GM18520 (cell line): ENCODE measurements at regions not wholly inside any gene's neighbourhood (a gene's known extent, or its start where the extent isn't known, plus 50 kb on each side); places are given as distances from the start of the nearest gene placed in this dataset.
A peak's percentile ranks its signal among the peaks of the same experiment; 100 is the strongest.
"Not testable (repeated sequence)": the region's sequence is repeated elsewhere in the genome, so short reads cannot be mapped to it uniquely, and the experiment has no call there.

Experiments
- ATAC-seq: cut with Tn5 transposase; IDR thresholded peaks from one replicate; pipeline ENCODE4 v1.9.1; 2021; ENCODE audit not compliant: unreplicated experiment

DNA sequence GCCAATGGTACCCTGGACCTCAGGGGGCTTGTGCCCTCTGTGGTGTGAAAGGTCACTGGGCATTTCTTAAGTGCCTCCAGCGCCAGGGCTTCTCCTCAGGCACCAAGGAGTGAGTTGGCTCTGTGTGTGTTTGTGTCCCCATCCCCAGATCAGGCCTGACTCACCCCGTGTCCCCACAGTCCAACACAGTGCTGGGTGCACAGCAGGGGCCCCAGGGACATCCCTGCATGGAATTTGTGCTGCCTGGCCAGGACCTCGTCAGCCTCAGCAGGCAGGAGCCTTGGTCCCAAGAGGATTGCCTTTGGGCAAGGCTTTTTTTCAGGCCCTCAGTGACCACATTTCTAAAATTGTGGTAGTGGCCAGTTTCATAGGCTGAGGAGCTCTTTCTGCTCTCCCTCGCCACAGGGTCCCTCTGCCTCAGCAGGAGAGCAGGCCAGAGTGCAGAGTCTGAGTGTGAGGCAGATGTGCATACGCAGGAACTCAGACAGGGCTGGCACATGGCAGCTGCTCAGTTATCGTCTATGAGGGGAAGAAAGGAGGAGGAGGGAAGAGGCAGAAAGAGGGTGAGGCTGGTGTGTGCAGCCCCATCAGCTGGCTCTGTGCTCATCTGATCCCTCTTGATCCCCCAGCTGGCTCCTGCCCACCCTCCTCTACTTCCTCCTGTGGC is 215.6 kb downstream of the RPLP1 start:
- ATAC-seq, result no peak

DNA sequence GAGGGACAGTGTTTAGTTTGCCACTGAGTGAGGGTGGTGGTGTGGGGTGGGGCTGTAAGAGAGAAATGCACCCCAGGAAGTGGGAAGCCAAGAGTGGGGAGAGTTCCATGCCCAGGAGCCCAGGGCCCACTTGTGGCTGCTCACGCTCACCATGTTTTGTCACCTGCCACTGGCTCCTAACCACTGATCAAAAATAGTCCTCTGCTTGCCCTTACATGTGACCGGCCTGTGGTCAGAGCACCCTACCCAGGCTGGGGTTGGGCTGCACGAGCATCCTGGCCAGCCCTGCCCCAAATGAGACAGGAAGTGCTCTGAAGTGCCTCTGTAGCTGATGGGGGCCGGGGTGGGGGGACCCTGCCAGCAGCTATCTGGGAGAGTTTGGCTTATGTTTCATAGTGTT is 216.3 kb downstream of the RPLP1 start:
- peak; percentile 69 for ATAC-seq

DNA sequence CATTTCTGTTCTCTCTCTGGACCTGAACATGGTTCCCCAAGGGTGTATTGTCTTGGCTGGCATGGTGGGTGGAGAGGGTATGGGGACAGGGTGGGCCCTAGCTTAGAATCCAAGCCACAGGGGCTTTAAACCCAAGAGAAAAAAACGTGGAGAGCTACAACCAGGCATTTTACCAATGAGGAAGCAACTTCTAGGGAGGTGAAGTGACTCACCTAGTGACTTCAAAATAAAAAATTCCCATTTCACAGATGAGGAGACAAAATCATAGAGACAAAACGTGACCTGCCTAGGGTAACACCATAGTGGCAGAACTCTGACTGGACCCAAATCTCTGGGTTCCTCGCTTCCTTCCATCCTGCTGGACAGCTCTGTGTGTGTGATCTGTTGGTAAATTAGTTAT is 216.8 kb downstream of the RPLP1 start:
- no peak for ATAC-seq

DNA sequence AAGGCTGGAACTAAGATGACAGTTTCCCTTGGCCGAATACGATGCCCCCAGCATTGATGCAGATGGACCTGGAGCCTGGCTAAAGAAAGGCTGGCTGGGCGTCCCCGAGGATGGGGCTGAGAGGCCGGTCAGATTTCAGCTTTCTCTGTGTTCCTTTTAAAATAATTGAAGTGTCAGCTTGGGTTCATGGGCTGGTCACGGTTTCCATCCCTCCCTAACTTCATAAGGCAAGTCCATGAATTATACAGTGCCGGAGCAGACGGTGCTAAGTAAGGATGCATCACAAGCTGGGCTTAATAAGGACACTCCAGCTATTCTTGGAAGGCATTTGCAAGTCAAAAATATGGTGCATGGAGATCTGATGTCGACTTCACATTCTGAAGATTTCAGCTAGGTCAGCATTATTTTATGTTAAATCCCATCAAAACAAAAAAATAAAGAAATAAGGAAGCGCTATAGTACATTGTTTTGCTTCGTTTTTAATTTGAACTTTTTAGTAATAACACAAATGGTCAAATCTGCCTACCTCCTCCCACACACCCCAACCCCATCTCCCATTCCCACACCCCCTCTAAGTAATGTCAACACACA is 220.8 kb downstream of the RPLP1 start:
- ATAC-seq, result no peak

DNA sequence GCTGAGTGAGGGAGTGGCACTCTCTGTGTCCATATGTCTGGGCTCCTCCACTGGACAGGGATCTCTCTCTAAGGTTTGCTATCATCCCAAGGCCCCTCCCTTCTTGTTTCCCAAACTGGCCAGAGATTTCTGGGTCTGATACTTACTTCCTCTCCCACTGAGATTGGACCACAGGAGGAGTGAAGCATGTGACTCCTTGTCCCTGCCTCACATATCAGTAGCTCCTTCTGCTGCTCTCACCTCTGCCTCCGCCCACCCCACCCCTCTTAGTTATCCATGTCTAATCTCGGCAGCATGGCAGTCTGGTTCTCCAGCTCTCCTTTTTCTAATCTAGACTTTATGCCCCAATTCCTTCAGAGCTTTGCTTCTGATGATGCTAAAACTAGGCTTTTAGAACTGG is 223.1 kb downstream of the RPLP1 start:
- no peak for ATAC-seq

DNA sequence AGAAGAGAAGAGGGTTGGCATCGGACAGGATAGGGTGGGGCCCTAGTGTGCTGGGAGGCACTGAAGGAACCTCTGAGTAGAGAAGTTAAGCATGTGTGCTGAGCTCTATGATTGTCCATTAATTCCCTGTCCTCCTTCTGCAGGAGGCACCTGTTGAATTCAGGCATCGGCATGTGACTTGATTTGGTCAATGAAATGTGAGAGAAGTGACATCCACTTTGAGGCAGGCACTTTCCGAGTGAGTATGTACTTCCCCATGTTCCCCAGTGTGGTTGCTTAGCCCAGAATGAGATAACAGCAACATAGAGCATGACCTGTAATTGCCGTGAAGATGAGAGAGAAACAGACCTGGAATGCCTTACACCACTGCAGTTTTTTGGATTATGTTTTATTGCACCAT is 224.8 kb downstream of the RPLP1 start:
- ATAC-seq, result no peak

DNA sequence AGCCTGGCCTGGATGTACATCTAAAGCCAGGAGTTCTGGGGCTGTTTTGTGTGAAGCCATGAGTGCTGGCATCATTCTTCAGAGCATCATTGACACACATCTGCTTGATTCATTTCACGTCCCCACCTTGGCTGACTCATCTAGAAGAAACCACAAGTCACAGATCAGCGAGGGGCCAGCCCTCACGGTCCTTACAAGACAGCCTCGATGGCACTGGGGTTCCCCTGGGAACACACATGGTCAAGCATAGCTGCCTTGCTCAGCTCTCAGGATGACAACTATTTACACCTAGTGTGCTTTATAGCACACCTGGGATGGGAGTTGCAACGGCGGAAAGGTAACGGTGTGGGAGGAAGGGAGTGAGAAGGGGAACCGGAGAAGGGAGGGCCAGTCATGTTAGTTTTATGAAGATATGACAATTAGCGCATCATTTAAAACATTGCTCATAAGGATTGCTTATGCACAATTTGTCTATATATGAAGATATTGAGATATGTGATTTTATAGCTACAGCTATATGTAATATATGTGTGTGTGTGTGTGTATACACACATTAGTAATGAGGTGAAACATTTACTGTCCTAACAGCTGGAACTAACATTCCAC is 227.1 kb downstream of the RPLP1 start:
- peak; percentile 88 for ATAC-seq

DNA sequence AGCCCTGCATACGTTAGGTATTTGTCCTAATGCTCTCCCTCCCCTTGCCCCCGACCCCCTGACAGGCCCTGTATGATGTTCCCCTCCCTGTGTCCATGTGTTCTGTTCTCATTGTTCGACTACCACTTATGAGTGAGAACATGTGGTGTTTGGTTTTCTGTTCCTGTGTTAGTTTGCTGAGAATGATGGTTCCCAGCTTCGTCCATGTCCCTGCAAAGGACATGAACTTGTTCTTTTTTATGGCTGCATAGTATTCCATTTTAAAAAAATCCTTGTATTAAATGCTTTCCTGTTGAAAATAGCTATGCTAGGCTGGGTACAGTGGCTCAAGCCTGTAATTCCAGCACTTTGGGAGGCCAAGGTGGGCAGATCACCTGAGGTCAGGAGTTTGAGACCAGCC is 232.2 kb downstream of the RPLP1 start:
- ATAC-seq, result not testable (repeated sequence)

DNA sequence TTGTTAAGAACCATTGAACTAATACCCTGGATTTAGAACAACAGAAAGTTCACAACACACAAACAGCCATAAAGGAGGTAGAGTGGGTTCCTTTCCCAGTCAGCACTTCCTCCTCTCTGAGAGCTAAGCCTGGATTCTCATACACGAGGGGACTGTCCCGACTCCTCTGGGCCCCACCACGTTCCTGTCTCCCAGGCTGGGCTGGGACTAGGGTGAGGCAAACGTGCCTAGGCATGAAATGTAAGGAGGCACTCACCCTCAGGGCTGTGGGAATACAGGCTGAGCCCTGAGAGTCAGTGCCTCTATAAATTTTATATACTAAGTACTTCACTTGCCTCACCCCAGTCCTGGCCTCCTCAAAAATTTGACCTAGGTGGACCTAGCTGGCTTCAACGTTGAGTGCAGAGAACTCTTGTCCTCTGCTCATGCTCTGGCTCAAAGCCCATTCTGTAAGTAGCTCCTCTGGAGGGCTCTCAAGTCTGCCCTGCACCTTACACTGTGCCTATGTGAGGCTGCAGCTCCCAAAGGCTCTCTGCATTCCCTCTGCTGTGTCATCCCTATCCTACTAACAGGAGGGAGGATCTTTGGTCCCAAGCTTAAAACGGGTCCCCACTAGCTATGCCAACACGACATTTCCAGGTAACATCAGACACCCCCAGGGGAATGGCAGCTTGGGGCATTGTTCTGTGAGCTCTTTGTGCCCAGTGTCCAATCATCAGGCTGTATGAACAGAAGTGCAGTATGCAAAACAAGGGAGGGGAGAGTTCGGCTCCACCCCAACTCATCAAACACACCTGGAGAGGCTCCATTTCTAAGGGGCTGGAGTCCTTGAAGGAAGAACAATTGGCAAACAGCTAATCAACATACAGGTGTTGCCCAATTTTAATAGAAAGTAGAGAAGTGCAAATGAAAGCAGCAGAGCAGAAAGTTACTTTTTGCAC is 233.2 kb downstream of the RPLP1 start:
- no peak for ATAC-seq

DNA sequence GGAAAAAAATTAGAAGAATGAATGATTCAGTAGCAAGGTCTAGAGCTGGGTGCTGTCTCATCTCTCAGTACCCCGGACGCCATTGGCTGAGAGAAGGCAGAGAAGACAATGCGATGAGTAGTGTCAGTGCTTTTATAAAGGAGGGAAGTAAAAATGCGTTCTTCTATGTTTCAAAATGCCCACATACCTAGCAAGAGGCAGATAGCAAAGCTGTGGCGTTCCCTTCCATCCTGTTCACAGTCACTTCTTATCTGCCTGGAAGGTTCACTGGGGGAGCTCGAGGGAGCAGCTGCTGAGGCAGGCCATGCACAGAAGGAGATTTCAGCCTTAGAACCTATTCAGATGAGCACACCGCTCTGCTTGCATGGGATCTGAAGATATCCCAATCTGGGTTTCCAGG is 234.0 kb downstream of the RPLP1 start:
- no peak for ATAC-seq

DNA sequence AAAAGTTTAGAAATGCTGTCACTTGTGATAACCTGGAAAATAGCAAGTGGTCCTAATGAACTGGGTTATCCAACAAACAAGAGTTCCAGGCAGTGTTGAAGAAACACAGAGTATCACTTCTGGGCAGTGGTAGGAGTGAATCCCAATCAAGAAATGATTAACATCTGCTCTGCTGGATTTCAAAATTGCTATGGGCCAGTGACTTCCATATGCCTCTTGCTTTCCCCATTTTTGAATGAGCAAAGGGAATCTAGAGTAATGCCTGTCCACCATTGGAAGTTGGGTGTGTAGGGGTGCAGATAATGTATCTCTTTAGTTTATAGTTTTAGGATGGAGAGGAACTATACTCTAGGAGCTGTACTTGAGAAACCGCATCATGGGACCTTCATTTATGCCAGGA is 236.5 kb downstream of the RPLP1 start:
- ATAC-seq, result no peak

DNA sequence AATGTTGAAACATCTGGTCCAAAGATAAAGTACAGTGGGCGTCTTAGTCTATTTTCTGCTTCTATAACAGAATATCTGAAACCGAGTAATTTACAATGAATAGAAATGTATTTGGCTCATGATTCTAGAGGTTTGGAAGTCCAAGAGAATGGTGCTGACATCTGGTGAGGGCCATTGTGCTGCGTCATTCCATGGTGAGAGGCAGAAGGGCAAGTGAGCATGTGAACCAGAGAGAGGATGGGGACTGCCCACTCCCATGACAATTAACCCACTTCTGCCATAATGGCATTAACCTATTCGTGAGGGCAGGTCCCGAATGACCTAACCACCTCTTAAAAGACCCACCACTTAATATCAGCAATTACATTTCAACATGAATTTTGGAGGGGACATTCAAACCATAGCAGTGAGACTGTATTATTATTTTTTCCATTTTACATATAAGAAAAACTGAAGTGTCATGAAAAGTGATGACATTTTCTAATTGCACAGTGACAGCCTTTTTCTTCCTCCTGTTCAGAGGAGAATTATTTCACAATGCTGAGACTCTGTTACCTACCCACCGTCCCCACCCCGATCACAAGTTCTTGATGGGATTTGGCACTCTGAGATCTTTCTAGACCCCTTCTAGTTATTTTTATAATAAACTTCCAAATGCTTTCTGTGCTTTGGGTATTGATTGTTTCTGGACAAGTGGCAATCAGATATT is 238.8 kb downstream of the RPLP1 start:
- no peak for ATAC-seq

DNA sequence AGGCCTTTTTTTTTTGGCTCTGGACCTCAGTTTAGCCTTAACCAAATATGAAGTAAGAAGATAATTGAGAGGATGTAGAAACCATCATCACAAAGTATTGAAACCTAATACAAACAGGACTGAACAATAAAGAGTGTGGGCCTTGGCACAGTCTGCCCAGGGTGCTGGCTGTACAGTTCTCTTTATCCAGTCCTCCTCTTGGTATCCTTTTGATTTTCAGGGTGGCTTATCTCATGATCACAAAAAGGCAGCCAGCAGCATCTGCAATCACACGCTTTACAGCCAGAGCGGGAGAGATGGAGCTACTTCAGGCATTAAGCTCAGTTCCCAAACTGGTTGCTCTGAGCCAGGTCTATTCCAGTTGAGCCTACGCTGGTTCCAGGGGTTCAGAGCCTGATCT is 239.7 kb downstream of the RPLP1 start:
- no peak for ATAC-seq

DNA sequence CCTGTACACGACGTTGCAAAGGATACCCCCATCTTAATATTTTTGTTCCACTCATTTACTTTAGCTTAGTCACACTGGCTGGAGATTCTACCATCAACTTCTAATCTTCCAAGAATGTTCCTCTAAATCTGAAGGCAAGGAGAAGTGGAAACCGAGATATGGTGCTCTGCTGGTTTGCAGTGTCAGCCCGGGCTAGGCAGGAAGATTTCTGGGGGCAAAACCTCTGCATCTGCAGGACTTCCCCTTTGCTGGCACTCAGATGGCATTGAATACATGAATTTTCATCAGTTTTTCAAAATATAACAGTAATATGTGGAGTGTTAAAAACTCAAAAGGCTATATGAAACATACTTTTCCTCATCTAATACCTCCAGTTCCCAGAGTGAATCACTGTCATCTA is 240.4 kb downstream of the RPLP1 start:
- no peak for ATAC-seq

DNA sequence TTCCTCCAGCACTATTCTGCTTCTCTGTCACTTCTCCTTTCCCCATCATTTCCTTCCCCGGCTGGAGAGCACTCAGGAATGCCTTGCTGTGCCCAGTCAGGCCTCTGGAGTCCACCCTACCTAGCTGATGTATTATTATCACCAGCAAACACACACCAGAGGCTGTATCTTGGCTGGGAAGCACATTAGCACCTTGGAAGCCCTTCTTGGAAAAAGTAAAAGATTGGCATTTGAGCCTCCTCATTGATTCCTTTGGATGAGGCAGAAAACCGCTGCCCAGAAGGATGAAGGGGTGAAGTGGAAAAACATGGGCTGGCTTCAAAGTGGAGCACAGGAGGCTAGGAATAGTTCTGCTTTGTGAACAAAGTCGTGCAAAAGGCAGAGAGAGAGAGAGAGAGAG is 244.3 kb downstream of the RPLP1 start:
- no peak for ATAC-seq

DNA sequence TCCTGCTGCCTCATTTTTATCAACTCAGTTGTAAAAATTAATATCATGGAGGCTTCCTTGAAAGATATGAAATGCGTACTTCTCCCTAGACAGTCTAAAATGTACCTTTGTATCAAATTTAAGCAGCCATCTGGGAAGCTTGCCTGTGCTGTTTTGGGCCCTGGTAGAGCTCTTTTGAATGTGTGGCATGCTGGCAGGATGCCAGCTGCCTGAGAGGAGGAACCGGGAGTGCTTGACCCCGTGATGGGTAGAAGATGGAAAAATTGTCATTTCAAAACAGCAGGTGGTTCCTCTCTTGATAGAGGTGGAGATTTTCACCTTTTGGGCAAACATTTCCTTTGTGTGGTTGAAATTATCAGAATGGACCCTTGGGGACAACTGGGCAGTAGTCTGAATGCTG is 245.3 kb downstream of the RPLP1 start:
- no peak for ATAC-seq

DNA sequence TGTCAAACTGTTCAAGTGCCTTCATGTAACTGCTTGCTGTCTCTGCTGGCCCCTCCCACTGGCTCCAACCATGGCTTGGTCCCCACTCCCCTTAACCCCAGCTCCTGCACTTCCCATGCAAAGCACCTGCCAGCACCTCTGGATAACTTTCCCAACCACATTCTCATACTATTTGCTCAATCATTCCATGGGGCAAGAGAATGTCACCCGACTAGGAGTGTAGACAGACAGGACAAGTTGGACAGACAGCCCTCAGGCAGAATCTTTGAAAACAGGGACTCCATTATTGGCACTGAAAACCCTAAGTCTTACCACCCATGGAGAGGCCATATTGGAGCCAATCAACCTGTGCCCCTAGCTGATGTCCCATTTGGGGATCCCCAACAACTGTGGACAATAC is 246.5 kb downstream of the RPLP1 start:
- ATAC-seq, result no peak

DNA sequence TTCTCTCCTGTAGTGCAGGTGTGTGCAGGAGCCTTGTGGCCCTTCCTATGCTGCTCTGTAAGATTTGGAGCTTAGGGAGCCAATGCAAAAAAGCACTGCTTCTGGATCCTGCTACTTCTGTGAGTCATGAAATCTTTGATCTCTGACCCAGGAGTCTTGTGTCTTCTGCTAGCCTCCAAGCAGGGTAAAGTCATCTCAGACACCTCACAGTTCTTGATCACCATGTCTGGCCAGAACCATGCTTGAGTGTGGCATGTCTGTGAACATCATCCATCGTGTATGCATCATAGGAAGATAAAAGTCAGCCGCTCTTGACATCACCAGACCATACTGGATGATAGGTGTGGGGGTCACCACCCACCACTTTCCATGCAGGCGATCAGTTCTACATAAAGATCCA is 247.8 kb downstream of the RPLP1 start:
- ATAC-seq, result no peak

DNA sequence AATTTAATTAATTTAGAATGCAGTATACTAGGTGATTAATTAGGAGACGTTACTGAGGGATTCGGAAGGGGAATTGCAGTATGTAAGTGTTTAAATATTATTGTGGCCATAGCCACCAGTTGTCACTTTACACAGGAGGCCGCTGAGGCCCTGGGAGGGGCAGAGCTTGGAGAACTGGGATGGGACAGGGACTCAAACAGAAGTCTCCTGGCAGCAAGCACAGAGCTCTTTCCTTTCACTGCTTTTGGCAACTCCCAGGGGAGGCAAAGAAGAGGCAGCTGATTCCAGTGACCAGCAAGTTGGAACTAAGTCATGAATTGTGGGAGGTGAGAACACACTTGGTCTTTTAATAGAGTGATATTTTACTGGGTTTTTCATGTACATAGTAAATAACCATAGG is 248.6 kb downstream of the RPLP1 start:
- ATAC-seq, result no peak

DNA sequence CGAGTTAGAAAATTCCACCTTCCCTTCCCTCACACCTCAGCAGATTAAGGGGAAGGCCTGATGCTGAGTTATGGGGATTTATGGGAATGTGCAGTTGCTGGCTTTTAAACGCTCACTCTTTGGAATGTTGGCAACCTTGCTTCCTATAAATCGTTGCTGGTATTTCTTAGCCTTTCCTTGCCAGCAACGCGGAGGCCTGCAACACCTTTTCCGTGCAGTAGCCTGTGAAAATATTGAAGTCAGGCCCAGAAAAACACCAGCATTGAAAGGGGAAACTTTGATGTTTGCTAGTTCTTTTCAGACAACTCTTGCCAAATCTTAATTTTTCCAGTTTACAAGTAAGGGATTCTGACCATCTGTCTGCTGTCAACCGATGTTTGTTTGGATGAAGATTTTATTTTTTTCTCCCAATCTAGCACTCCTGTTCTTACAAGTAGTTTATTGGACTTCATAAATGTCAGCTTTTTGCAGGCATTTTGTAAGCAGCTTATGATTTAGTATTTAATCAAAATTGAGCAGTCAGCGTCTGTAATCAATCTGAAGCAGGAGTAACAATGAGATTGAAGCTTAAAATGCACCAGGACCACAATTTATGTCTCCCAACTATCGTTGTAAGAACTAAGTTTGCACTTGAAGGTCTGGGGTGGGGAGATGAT is 251.0 kb downstream of the RPLP1 start:
- ATAC-seq, result no peak

DNA sequence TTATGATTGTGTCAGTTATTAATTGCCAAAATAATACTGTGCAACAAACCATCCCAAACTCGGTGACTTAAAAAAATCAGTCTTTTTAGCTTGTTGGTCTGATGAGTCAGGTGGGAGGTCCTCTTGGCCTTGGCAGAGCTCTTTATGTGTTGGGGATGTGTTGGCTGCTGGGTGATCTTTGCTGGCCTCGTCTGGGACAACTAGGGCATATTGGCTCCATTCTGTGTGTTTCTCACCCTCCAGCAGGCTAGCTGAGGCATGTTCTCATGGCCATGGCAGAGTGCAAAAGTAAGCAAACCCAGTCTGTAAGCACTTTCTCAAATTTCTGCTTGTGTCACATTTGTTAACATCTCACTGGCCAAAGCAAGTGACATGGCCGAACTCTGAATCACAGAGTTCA is 251.6 kb downstream of the RPLP1 start:
- ATAC-seq, result no peak
